ENCODE measurements at regions not wholly inside any gene's neighbourhood (a gene's known extent, or its start where the extent isn't known, plus 50 kb on each side); places are given as distances from the start of the nearest gene placed in this dataset.

DNA sequence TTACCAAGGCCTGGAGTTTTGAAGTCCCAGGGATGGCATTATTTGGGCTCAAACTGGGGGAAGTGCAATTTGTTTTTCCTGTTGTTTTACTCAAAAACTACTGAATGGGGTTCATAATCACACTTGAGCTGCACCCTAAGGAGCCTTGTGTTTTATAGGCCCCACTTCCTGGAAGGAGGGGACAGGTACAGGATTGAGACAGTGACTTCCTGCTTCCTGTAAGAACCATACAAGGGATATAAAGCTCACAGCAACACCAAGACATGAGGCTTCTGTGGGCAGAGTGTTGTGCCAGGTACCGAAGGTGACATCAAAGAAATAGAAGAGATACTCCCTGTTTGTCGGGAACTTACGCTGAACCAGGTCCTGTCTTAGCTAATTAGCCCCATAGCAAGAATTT lies 70.4 kb upstream of the SKOR2 start:
- TF ChIP-seq, protein P1, sequence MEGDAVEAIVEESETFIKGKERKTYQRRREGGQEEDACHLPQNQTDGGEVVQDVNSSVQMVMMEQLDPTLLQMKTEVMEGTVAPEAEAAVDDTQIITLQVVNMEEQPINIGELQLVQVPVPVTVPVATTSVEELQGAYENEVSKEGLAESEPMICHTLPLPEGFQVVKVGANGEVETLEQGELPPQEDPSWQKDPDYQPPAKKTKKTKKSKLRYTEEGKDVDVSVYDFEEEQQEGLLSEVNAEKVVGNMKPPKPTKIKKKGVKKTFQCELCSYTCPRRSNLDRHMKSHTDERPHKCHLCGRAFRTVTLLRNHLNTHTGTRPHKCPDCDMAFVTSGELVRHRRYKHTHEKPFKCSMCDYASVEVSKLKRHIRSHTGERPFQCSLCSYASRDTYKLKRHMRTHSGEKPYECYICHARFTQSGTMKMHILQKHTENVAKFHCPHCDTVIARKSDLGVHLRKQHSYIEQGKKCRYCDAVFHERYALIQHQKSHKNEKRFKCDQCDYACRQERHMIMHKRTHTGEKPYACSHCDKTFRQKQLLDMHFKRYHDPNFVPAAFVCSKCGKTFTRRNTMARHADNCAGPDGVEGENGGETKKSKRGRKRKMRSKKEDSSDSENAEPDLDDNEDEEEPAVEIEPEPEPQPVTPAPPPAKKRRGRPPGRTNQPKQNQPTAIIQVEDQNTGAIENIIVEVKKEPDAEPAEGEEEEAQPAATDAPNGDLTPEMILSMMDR (IDR thresholded peaks at IDR 0.05 in 4 of 5, conservative IDR thresholded peaks at IDR 0.05 in 1 of 5), result no peak
- no peak for TF ChIP-seq POLR2A (IDR thresholded peaks at IDR 0.05)

Data from gastrocnemius medialis (tissue), 4 donors.